GM23248 (cell line): ENCODE measurements at regions not wholly inside any gene's neighbourhood (a gene's known extent, or its start where the extent isn't known, plus 50 kb on each side); places are given as distances from the start of the nearest gene placed in this dataset.
A peak's percentile ranks its signal among the peaks of the same experiment; 100 is the strongest.

Source experiments
- DNase-seq: peaks from one replicate; pipeline ENCODE4 v3.0.0-alpha.2; 2015
- H2AFZ ChIP-seq: fragments of 200-600 bp; sonication (generic); 2 replicates; pipeline ENCODE4 v1.6.1; 2016; ENCODE audit warnings: antibody characterized with exemption
- H3F3A ChIP-seq: fragments of 200-600 bp; sonication (generic); 2 replicates; pipeline ENCODE4 v1.6.1; 2016; ENCODE audit warnings: mild to moderate bottlenecking, antibody characterized with exemption, mixed run types; ENCODE audit not compliant: insufficient read depth
- H3K27ac ChIP-seq: fragments of 200-600 bp; sonication (generic); 2 replicates; pipeline ENCODE4 v1.5.1; 2016; ENCODE audit warnings: mild to moderate bottlenecking
- H3K27me3 ChIP-seq: fragments of 200-600 bp; sonication (generic); replicated peaks from 2 replicates; pipeline ENCODE4 v1.6.1; 2016; ENCODE audit warnings: mild to moderate bottlenecking; ENCODE audit not compliant: insufficient read depth
- H3K36me3 ChIP-seq: fragments of 200-600 bp; sonication (generic); 2 replicates; pipeline ENCODE4 v1.6.1; 2016; ENCODE audit warnings: low read depth, mild to moderate bottlenecking
- H3K4me1 ChIP-seq: fragments of 200-600 bp; sonication (generic); 2 replicates; pipeline ENCODE4 v1.6.1; 2016; ENCODE audit warnings: mild to moderate bottlenecking; ENCODE audit not compliant: insufficient read depth
- H3K4me2 ChIP-seq: fragments of 200-600 bp; sonication (generic); one replicate; pipeline ENCODE4 v1.6.1; 2016; ENCODE audit warnings: mild to moderate bottlenecking; ENCODE audit not compliant: unreplicated experiment
- H3K4me3 ChIP-seq: fragments of 200-600 bp; sonication (generic); 2 replicates; pipeline ENCODE4 v1.5.1; 2016; ENCODE audit warnings: mild to moderate bottlenecking
- H3K79me2 ChIP-seq: fragments of 200-600 bp; sonication (generic); 2 replicates; pipeline ENCODE4 v1.6.1; 2016; ENCODE audit warnings: mild to moderate bottlenecking; ENCODE audit not compliant: insufficient read depth
- H3K9ac ChIP-seq: fragments of 200-600 bp; sonication (generic); 2 replicates; pipeline ENCODE4 v1.6.1; 2016; ENCODE audit warnings: mild to moderate bottlenecking
- H3K9me2 ChIP-seq: fragments of 200-600 bp; sonication (generic); 2 replicates; pipeline ENCODE4 v1.6.1; 2016; ENCODE audit warnings: mixed run types, mild to moderate bottlenecking, moderate library complexity; ENCODE audit not compliant: insufficient read depth
- H3K9me3 ChIP-seq: fragments of 200-600 bp; sonication (generic); one replicate; pipeline ENCODE4 v1.6.1; 2017; ENCODE audit warnings: low read depth
- H4K20me1 ChIP-seq: fragments of 200-600 bp; sonication (generic); 2 replicates; pipeline ENCODE4 v1.6.0; 2016; ENCODE audit not compliant: insufficient read depth
- EZH2 ChIP-seq: fragments of 200-600 bp; sonication (generic); IDR thresholded peaks from 2 replicates; pipeline ENCODE4 v1.6.1; 2018; ENCODE audit warnings: antibody characterized with exemption, mild to moderate bottlenecking; ENCODE audit not compliant: insufficient read depth, poor library complexity, severe bottlenecking
- EZH2phosphoT487 ChIP-seq: fragments of 200-600 bp; sonication (generic); IDR thresholded peaks from 2 replicates; pipeline ENCODE4 v1.6.1; 2018; ENCODE audit warnings: antibody characterized with exemption, moderate library complexity, mild to moderate bottlenecking, low read depth; ENCODE audit not compliant: insufficient read depth
- WGBS, 2 experiments: methylation state at CpG; one replicate each; pipeline ENCODE4 v1.1.6; 2015 to 2017; ENCODE audit warnings: low lambda C conversion rate in 2 of 2, low coverage in 1 of 2; ENCODE audit errors: missing lambda C conversion rate in 2 of 2; 5-methylcytosine and 5-hydroxymethylcytosine counted together
- in situ Hi-C: fragments of 300-500 bp; cut with MboI; formaldehyde crosslinking; loops from 2 replicates; pipeline ENCODE4 v1.15.0; 2020

GRCh38 chr1:88169939-88170338, 514.1 kb upstream of the PKN2 start:
- Histone ChIP-seq H3K4me1 (no peaks in the 10 kb centered on the region), H3K27ac (no peak overlapping the region), H3K9me2 (no peaks in the 10 kb centered on the region), H3K9me3 (no peaks in the 10 kb centered on the region), H2AFZ (no peak overlapping the region), H3K9ac (no peak overlapping the region), H3K79me2 (no peaks in the 10 kb centered on the region), H3K36me3 (no peaks in the 10 kb centered on the region), H3F3A (no peaks in the 10 kb centered on the region), H3K4me3 (no peak overlapping the region), H3K27me3 (peaks cover 7% of the 10 kb centered on the region; the same call in 1 of the 2 replicates), H4K20me1 (no peaks in the 10 kb centered on the region), H3K4me2 (no peak overlapping the region)
- no peak for TF ChIP-seq EZH2
- in situ Hi-C loops: no loop called here
- DNase-seq: no peak

GRCh38 chr1:88175120-88175630, 508.9 kb upstream of the PKN2 start:
- Histone ChIP-seq H3K4me1 (no peaks in the 10 kb centered on the region), H2AFZ (no peak overlapping the region), H4K20me1 (no peaks in the 10 kb centered on the region), H3K9me2 (no peaks in the 10 kb centered on the region), H3K4me3 (no peak overlapping the region), H3K9me3 (no peaks in the 10 kb centered on the region), H3K27me3 (no peaks in the 10 kb centered on the region), H3K4me2 (no peak overlapping the region), H3K27ac (no peak overlapping the region), H3K79me2 (no peaks in the 10 kb centered on the region), H3K36me3 (no peaks in the 10 kb centered on the region), H3F3A (no peaks in the 10 kb centered on the region), H3K9ac (no peak overlapping the region)
- 87 to 93% methylated on average over 3 of the region's 3 CpGs for WGBS, 2 experiments
- no peak for DNase-seq
- no peak for TF ChIP-seq EZH2
- TF ChIP-seq EZH2phosphoT487: no peak
- in situ Hi-C loops: no loop called here

- H4K20me1 ChIP-seq: no peaks in the 10 kb centered on the region
- 73 to 76% methylated on average over 10 of the region's 10 CpGs for WGBS, 2 experiments
- no peak overlapping the region for H3K27ac ChIP-seq
- no peak for TF ChIP-seq EZH2
- no peak for TF ChIP-seq EZH2phosphoT487
- no peaks in the 10 kb centered on the region for H3K36me3 ChIP-seq
- no peak overlapping the region for H2AFZ ChIP-seq
- no peaks in the 10 kb centered on the region for H3K4me1 ChIP-seq
- no peak overlapping the region for H3K4me3 ChIP-seq
- H3F3A ChIP-seq: no peaks in the 10 kb centered on the region
- H3K9me2 ChIP-seq: no peaks in the 10 kb centered on the region
- no peaks in the 10 kb centered on the region for H3K79me2 ChIP-seq
- H3K4me2 ChIP-seq: no peak overlapping the region
- H3K27me3 ChIP-seq: no peaks in the 10 kb centered on the region
- H3K9me3 ChIP-seq: no peaks in the 10 kb centered on the region
- in situ Hi-C loops: no loop called here
- no peak overlapping the region for H3K9ac ChIP-seq
- no peak for DNase-seq
These were observed 508.3 kb upstream of the PKN2 start for GRCh38 chr1:88175631-88176226.

- in situ Hi-C loops: no loop called here
- Histone ChIP-seq H3F3A (no peaks in the 10 kb centered on the region), H3K4me1 (no peaks in the 10 kb centered on the region), H3K36me3 (no peaks in the 10 kb centered on the region), H3K4me2 (no peak overlapping the region), H3K79me2 (no peaks in the 10 kb centered on the region), H3K9ac (no peak overlapping the region), H3K27me3 (no peaks in the 10 kb centered on the region), H3K4me3 (no peak overlapping the region), H2AFZ (peak overlapping the region; percentile 73), H3K9me2 (no peaks in the 10 kb centered on the region), H4K20me1 (no peaks in the 10 kb centered on the region), H3K9me3 (no peaks in the 10 kb centered on the region), H3K27ac (no peak overlapping the region)
- 77 to 84% methylated on average over 5 of the region's 5 CpGs for WGBS, 2 experiments
- DNase-seq: no peak
- no peak for TF ChIP-seq EZH2phosphoT487
- no peak for TF ChIP-seq EZH2
These were observed 504.1 kb upstream of the PKN2 start for GRCh38 chr1:88179943-88180342.

GRCh38 chr1:88180449-88181108, 503.5 kb upstream of the PKN2 start:
- Histone ChIP-seq H3K9me2 (no peaks in the 10 kb centered on the region), H3K79me2 (no peaks in the 10 kb centered on the region), H3K27me3 (no peaks in the 10 kb centered on the region), H3K36me3 (no peaks in the 10 kb centered on the region), H3K4me2 (peak overlapping the region; percentile 62), H3K27ac (no peak overlapping the region), H3K9ac (no peak overlapping the region), H3K4me1 (no peaks in the 10 kb centered on the region), H3K4me3 (no peak overlapping the region), H4K20me1 (no peaks in the 10 kb centered on the region), H2AFZ (peak overlapping the region; percentile 73), H3F3A (no peaks in the 10 kb centered on the region), H3K9me3 (no peaks in the 10 kb centered on the region)
- 47 to 48% methylated on average over 8 of the region's 8 CpGs for whole genome bisulfite sequencing, 2 experiments
- no peak for TF ChIP-seq EZH2phosphoT487
- TF ChIP-seq EZH2: no peak
- DNase-seq: peak; percentile 78
- in situ Hi-C loops: no loop called here
